HG02588 (cell line): ENCODE measurements at regions not wholly inside any gene's neighbourhood (a gene's known extent, or its start where the extent isn't known, plus 50 kb on each side); places are given as distances from the start of the nearest gene placed in this dataset.
"Not testable (repeated sequence)": the region's sequence is repeated elsewhere in the genome, so short reads cannot be mapped to it uniquely, and the experiment has no call there.

ENCODE experiments used
- ATAC-seq: cut with Tn5 transposase; IDR thresholded peaks from one replicate; pipeline ENCODE4 v1.9.1; 2021; ENCODE audit warnings: mild to moderate bottlenecking, moderate library complexity; ENCODE audit not compliant: unreplicated experiment

- no peak for ATAC-seq
Measured at GRCh38 chr10:8659982-8660381, 605.5 kb downstream of the GATA3 start.

GRCh38 chr10:8661886-8662285, 607.4 kb downstream of the GATA3 start:
- no peak for ATAC-seq

GRCh38 chr10:8663131-8663530, 608.6 kb downstream of the GATA3 start:
- no peak for ATAC-seq

- ATAC-seq = no peak
Measured at GRCh38 chr10:8665322-8665721, 610.8 kb downstream of the GATA3 start.

- ATAC-seq = no peak
Measured at GRCh38 chr10:8670461-8670860, 616.0 kb downstream of the GATA3 start.

GRCh38 chr10:8674230-8674629, 619.7 kb downstream of the GATA3 start:
- ATAC-seq = no peak

GRCh38 chr10:8677642-8678041, 623.2 kb downstream of the GATA3 start:
- ATAC-seq = no peak

GRCh38 chr10:8684916-8685315, 630.4 kb downstream of the GATA3 start:
- ATAC-seq = not testable (repeated sequence)

GRCh38 chr10:8688881-8689280, 634.4 kb downstream of the GATA3 start:
- no peak for ATAC-seq

GRCh38 chr10:8691498-8692017, 637.1 kb downstream of the GATA3 start:
- no peak for ATAC-seq

GRCh38 chr10:8693635-8694034, 639.1 kb downstream of the GATA3 start:
- not testable (repeated sequence) for ATAC-seq

- ATAC-seq = no peak
Measured at GRCh38 chr10:8696746-8697145, 642.3 kb downstream of the GATA3 start.

- no peak for ATAC-seq
Measured at GRCh38 chr10:8700689-8701088, 646.2 kb downstream of the GATA3 start.

GRCh38 chr10:8702181-8702580, 647.7 kb downstream of the GATA3 start:
- ATAC-seq = no peak

GRCh38 chr10:8705415-8705814, 650.9 kb downstream of the GATA3 start:
- no peak for ATAC-seq

- no peak for ATAC-seq
Measured at GRCh38 chr10:8712656-8713055, 658.2 kb downstream of the GATA3 start.

GRCh38 chr10:8719971-8720370, 665.5 kb downstream of the GATA3 start:
- ATAC-seq = no peak

GRCh38 chr10:8721650-8722049, 667.2 kb downstream of the GATA3 start:
- ATAC-seq = no peak

- ATAC-seq = no peak
Measured at GRCh38 chr10:8722835-8723234, 668.3 kb downstream of the GATA3 start.

GRCh38 chr10:8725343-8725742, 670.9 kb downstream of the GATA3 start:
- ATAC-seq = no peak

- ATAC-seq = no peak
Measured at GRCh38 chr10:8726084-8726778, 671.7 kb downstream of the GATA3 start.

GRCh38 chr10:8726779-8727084, 672.2 kb downstream of the GATA3 start:
- no peak for ATAC-seq
